Caco-2 (cell line): ENCODE measurements at regions not wholly inside any gene's neighbourhood (a gene's known extent, or its start where the extent isn't known, plus 50 kb on each side); places are given as distances from the start of the nearest gene placed in this dataset.

Experiments
- BruUV-seq: library from RNA; stranded (reverse); fragments of 400-500 nt; replicated peaks from 2 replicates; lab custom pipeline; 2021; lab: Mats Ljungman, UMichigan
- CTCF ChIA-PET: fragments of 300-600 bp; sonication (Branson Sonifier 250); formaldehyde crosslinking; loops from one replicate; lab custom pipeline; 2022; ENCODE audit warnings: antibody characterized with exemption; lab: Charles Lee
- POLR2A ChIA-PET: fragments of 300-600 bp; sonication (Branson Sonifier 250); formaldehyde crosslinking; loops from one replicate; lab custom pipeline; 2022; ENCODE audit warnings: antibody characterized with exemption; lab: Charles Lee
- DNase-seq, 2 experiments: peaks; one replicate each; pipeline versions ENCODE4 v3.0.0 to v3.0.0-alpha.2; 2020 to 2022
- H3K27me3 ChIP-seq: replicated peaks from 2 replicates; pipeline ENCODE4 v1.6.0; 2011; ENCODE audit warnings: low read length; ENCODE audit not compliant: control insufficient read depth, insufficient read depth
- H3K36me3 ChIP-seq: 2 replicates; pipeline ENCODE4 v1.5.1; 2011; ENCODE audit warnings: low read length; ENCODE audit not compliant: control insufficient read depth, insufficient read depth
- H3K4me1 ChIP-seq: fragments of 250-450 bp; sonication (Bioruptor Pico); 2 replicates; pipeline ENCODE4 v1.5.1; 2020; ENCODE audit warnings: mild to moderate bottlenecking
- H3K4me3 ChIP-seq: 2 replicates; pipeline ENCODE4 v1.5.1; 2011; ENCODE audit warnings: low read depth, mild to moderate bottlenecking, control low read depth, low read length
- H3K9me3 ChIP-seq: fragments of 250-450 bp; sonication (Bioruptor Pico); 2 replicates; pipeline ENCODE4 v1.5.1; 2020; ENCODE audit warnings: mild to moderate bottlenecking, moderate library complexity
- H3K27ac Mint-ChIP-seq: one replicate; pipeline ENCODE4 v1.8.0; 2022; ENCODE audit warnings: mixed read lengths; ENCODE audit not compliant: unreplicated experiment
- H3K27me3 Mint-ChIP-seq: one replicate; pipeline ENCODE4 v1.8.0; 2022; ENCODE audit warnings: mixed read lengths; ENCODE audit not compliant: insufficient read depth, unreplicated experiment
- H3K36me3 Mint-ChIP-seq: one replicate; pipeline ENCODE4 v1.8.0; 2022; ENCODE audit warnings: mild to moderate bottlenecking, mixed read lengths; ENCODE audit not compliant: insufficient read depth, unreplicated experiment
- H3K4me1 Mint-ChIP-seq: one replicate; pipeline ENCODE4 v1.8.0; 2022; ENCODE audit warnings: low read depth, mixed read lengths; ENCODE audit not compliant: unreplicated experiment
- H3K4me3 Mint-ChIP-seq: one replicate; pipeline ENCODE4 v1.8.0; 2022; ENCODE audit warnings: mild to moderate bottlenecking, moderate library complexity, mixed read lengths; ENCODE audit not compliant: unreplicated experiment
- H3K9me3 Mint-ChIP-seq: one replicate; pipeline ENCODE4 v1.8.0; 2022; ENCODE audit warnings: mixed read lengths; ENCODE audit not compliant: unreplicated experiment
- intact Hi-C: fragments of 100-400 bp; cut with micrococcal nuclease; formaldehyde crosslinking; loops from one replicate; pipeline ENCODE4 v1.10.0; 2022; ENCODE audit not compliant: unreplicated experiment
- TF ChIP-seq, protein P1 (sequence below), 2 experiments: fragments of 200-600 bp in 1 of 2; IDR thresholded peaks; 1 replicate in 1 of 2; 2 replicates in 1 of 2; pipeline versions ENCODE4 v1.5.1 to v1.8.0; 2011 to 2022; ENCODE audit warnings: antibody characterized with exemption in 1 of 2, control low read depth in 1 of 2, inconsistent platforms in 1 of 2, low read depth in 1 of 2, low read length in 1 of 2, mild to moderate bottlenecking in 1 of 2, moderate library complexity in 1 of 2; ENCODE audit not compliant: insufficient read depth in 1 of 2, severe bottlenecking in 1 of 2, unreplicated experiment in 1 of 2

DNA sequence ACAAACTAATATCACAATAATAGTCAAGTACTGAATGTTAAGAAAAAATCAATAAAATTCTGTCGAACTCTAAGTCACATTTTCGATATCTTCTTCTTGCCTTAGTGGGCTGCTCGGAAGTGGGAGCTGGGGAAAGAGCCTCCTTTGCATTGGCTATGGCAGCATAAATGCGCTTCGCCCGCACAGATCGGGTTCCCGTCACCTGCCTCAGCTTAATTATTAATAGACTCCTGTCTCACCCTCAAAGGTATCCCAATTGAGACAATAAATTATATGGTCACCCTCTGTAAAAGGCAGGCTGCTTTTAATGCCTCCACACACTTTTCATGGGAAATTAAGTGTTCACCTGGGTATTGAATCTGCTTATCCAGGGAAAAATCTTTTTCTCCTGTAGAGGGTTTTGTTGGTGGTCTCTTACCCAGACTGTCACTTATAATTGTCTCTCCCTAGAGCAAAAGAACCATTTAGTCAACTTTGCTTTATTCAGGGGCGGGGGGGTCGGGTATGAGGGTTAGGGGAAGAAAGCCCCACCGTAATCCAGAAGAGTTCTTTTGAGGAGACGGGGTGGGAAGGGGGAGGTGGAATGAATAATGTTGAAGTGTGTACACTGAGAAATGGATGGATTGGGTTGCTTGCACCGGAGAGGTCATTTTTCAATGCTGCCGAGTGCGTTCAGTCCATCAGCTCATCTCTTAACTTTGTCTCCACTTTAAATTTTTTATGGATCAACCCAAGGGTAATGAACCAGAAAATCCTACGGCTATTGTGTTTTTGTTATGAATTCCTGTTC, 682.6 kb upstream of the SGCG start:
- peaks cover 4% of the 10 kb centered on the region for H3K27me3 Mint-ChIP-seq
- no peak overlapping the region for H3K4me3 ChIP-seq
- H3K27me3 ChIP-seq: no peaks in the 10 kb centered on the region; the same call in 1 of the 2 replicates
- CTCF ChIA-PET: no interaction called here
- peaks cover 9% of the 10 kb centered on the region for H3K9me3 Mint-ChIP-seq
- H3K4me3 Mint-ChIP-seq: no peak overlapping the region
- no TSS peak for BruUV-seq
- no peaks in the 10 kb centered on the region for H3K9me3 ChIP-seq
- DNase-seq: peak in 1 of 2 experiments; percentile 7
- no peaks in the 10 kb centered on the region for H3K4me1 ChIP-seq
- TF ChIP-seq, protein P1, sequence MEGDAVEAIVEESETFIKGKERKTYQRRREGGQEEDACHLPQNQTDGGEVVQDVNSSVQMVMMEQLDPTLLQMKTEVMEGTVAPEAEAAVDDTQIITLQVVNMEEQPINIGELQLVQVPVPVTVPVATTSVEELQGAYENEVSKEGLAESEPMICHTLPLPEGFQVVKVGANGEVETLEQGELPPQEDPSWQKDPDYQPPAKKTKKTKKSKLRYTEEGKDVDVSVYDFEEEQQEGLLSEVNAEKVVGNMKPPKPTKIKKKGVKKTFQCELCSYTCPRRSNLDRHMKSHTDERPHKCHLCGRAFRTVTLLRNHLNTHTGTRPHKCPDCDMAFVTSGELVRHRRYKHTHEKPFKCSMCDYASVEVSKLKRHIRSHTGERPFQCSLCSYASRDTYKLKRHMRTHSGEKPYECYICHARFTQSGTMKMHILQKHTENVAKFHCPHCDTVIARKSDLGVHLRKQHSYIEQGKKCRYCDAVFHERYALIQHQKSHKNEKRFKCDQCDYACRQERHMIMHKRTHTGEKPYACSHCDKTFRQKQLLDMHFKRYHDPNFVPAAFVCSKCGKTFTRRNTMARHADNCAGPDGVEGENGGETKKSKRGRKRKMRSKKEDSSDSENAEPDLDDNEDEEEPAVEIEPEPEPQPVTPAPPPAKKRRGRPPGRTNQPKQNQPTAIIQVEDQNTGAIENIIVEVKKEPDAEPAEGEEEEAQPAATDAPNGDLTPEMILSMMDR (IDR thresholded peaks at IDR 0.05; ENCODE audit: insufficient read depth in 1 of 2, low read depth in 1 of 2, low read length in 1 of 2, severe bottlenecking in 1 of 2, unreplicated experiment in 1 of 2): no peak
- POLR2A ChIA-PET: no interaction called here
- no peaks in the 10 kb centered on the region for H3K36me3 ChIP-seq
- no peaks in the 10 kb centered on the region for H3K4me1 Mint-ChIP-seq
- no peak overlapping the region for H3K27ac Mint-ChIP-seq
- no peaks in the 10 kb centered on the region for H3K36me3 Mint-ChIP-seq
- intact Hi-C loops: no loop called here

DNA sequence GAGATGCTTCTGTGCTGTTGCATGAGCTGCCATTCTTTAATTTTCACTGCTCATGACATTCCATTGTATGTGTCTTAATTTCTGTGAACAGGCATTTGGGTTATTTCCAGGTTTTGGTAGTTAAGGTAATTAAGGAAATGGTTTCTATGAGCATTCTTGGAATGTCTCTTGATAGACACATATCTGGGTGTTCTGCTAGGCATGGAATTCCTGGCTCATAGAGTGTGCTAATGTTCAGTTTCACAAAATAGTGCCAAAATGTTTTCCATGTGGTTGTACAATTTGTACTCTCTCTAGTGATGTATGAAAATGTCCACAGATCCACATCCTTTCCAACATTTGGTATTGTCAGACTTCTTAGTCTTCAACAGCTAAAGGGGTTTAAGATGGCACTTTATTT, 680.9 kb upstream of the SGCG start:
- Mint-ChIP-seq H3K36me3 (no peaks in the 10 kb centered on the region), H3K27ac (no peak overlapping the region), H3K4me3 (no peak overlapping the region), H3K27me3 (peaks cover 4% of the 10 kb centered on the region), H3K9me3 (no peaks in the 10 kb centered on the region), H3K4me1 (no peaks in the 10 kb centered on the region)
- POLR2A ChIA-PET: no interaction called here
- Histone ChIP-seq H3K4me1 (no peaks in the 10 kb centered on the region), H3K9me3 (no peaks in the 10 kb centered on the region), H3K36me3 (no peaks in the 10 kb centered on the region), H3K4me3 (no peak overlapping the region), H3K27me3 (no peaks in the 10 kb centered on the region; the same call in 1 of the 2 replicates)
- TF ChIP-seq, protein P1 (IDR thresholded peaks at IDR 0.05; ENCODE audit: insufficient read depth in 1 of 2, low read depth in 1 of 2, low read length in 1 of 2, severe bottlenecking in 1 of 2, unreplicated experiment in 1 of 2): no peak
- no peak for DNase-seq
- intact Hi-C loops: no loop called here
- no TSS peak for BruUV-seq
- CTCF ChIA-PET: no interaction called here

DNA sequence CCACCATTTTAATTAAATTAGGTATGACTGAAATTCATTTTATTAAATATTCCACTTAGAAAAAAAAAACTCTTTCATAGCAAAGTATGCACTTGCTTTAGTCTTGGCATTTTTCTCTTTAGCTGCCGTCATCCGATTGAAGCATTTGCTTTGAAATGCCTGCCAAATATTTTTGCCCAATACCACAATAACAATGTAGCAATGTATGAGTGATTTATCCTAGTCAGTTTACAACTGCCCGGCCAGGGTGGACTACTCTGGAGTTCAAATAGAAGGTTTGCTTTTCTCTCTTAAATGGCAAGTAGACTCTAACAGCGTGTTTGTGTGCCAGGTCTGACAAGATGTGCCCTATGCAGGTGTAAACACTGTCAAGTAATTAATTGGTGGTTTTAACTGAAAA, 675.3 kb upstream of the SGCG start:
- DNase-seq: no peak
- TF ChIP-seq, protein P1 (IDR thresholded peaks at IDR 0.05; ENCODE audit: insufficient read depth in 1 of 2, low read depth in 1 of 2, low read length in 1 of 2, severe bottlenecking in 1 of 2, unreplicated experiment in 1 of 2): no peak
- Mint-ChIP-seq H3K4me1 (no peaks in the 10 kb centered on the region), H3K4me3 (no peak overlapping the region), H3K36me3 (no peaks in the 10 kb centered on the region), H3K27me3 (peaks cover 2% of the 10 kb centered on the region), H3K9me3 (no peaks in the 10 kb centered on the region), H3K27ac (no peak overlapping the region)
- Histone ChIP-seq H3K4me1 (no peaks in the 10 kb centered on the region), H3K9me3 (no peaks in the 10 kb centered on the region; the same call in 1 of the 2 replicates), H3K4me3 (no peak overlapping the region), H3K27me3 (no peaks in the 10 kb centered on the region), H3K36me3 (no peaks in the 10 kb centered on the region)
- CTCF ChIA-PET: no interaction called here
- BruUV-seq: no TSS peak
- POLR2A ChIA-PET: no interaction called here
- intact Hi-C loops: no loop called here
